Caco-2 (cell line): ENCODE measurements at regions not wholly inside any gene's neighbourhood (a gene's known extent, or its start where the extent isn't known, plus 50 kb on each side); places are given as distances from the start of the nearest gene placed in this dataset.

Experiments
- BruUV-seq: library from RNA; stranded (reverse); fragments of 400-500 nt; replicated peaks from 2 replicates; lab custom pipeline; 2021; lab: Mats Ljungman, UMichigan
- CTCF ChIA-PET: fragments of 300-600 bp; sonication (Branson Sonifier 250); formaldehyde crosslinking; loops from one replicate; lab custom pipeline; 2022; ENCODE audit warnings: antibody characterized with exemption; lab: Charles Lee
- POLR2A ChIA-PET: fragments of 300-600 bp; sonication (Branson Sonifier 250); formaldehyde crosslinking; loops from one replicate; lab custom pipeline; 2022; ENCODE audit warnings: antibody characterized with exemption; lab: Charles Lee
- DNase-seq, 2 experiments: peaks; one replicate each; pipeline versions ENCODE4 v3.0.0 to v3.0.0-alpha.2; 2020 to 2022
- H3K27me3 ChIP-seq: replicated peaks from 2 replicates; pipeline ENCODE4 v1.6.0; 2011; ENCODE audit warnings: low read length; ENCODE audit not compliant: control insufficient read depth, insufficient read depth
- H3K36me3 ChIP-seq: 2 replicates; pipeline ENCODE4 v1.5.1; 2011; ENCODE audit warnings: low read length; ENCODE audit not compliant: control insufficient read depth, insufficient read depth
- H3K4me1 ChIP-seq: fragments of 250-450 bp; sonication (Bioruptor Pico); 2 replicates; pipeline ENCODE4 v1.5.1; 2020; ENCODE audit warnings: mild to moderate bottlenecking
- H3K4me3 ChIP-seq: 2 replicates; pipeline ENCODE4 v1.5.1; 2011; ENCODE audit warnings: low read depth, mild to moderate bottlenecking, control low read depth, low read length
- H3K9me3 ChIP-seq: fragments of 250-450 bp; sonication (Bioruptor Pico); 2 replicates; pipeline ENCODE4 v1.5.1; 2020; ENCODE audit warnings: mild to moderate bottlenecking, moderate library complexity
- H3K27ac Mint-ChIP-seq: one replicate; pipeline ENCODE4 v1.8.0; 2022; ENCODE audit warnings: mixed read lengths; ENCODE audit not compliant: unreplicated experiment
- H3K27me3 Mint-ChIP-seq: one replicate; pipeline ENCODE4 v1.8.0; 2022; ENCODE audit warnings: mixed read lengths; ENCODE audit not compliant: insufficient read depth, unreplicated experiment
- H3K36me3 Mint-ChIP-seq: one replicate; pipeline ENCODE4 v1.8.0; 2022; ENCODE audit warnings: mild to moderate bottlenecking, mixed read lengths; ENCODE audit not compliant: insufficient read depth, unreplicated experiment
- H3K4me1 Mint-ChIP-seq: one replicate; pipeline ENCODE4 v1.8.0; 2022; ENCODE audit warnings: low read depth, mixed read lengths; ENCODE audit not compliant: unreplicated experiment
- H3K4me3 Mint-ChIP-seq: one replicate; pipeline ENCODE4 v1.8.0; 2022; ENCODE audit warnings: mild to moderate bottlenecking, moderate library complexity, mixed read lengths; ENCODE audit not compliant: unreplicated experiment
- H3K9me3 Mint-ChIP-seq: one replicate; pipeline ENCODE4 v1.8.0; 2022; ENCODE audit warnings: mixed read lengths; ENCODE audit not compliant: unreplicated experiment
- CTCF ChIP-seq, 2 experiments: fragments of 200-600 bp in 1 of 2; IDR thresholded peaks; 1 replicate in 1 of 2; 2 replicates in 1 of 2; pipeline versions ENCODE4 v1.5.1 to v1.8.0; 2011 to 2022; ENCODE audit warnings: antibody characterized with exemption in 1 of 2, control low read depth in 1 of 2, inconsistent platforms in 1 of 2, low read depth in 1 of 2, low read length in 1 of 2, mild to moderate bottlenecking in 1 of 2, moderate library complexity in 1 of 2; ENCODE audit not compliant: insufficient read depth in 1 of 2, severe bottlenecking in 1 of 2, unreplicated experiment in 1 of 2
- intact Hi-C: fragments of 100-400 bp; cut with micrococcal nuclease; formaldehyde crosslinking; loops from one replicate; pipeline ENCODE4 v1.10.0; 2022; ENCODE audit not compliant: unreplicated experiment

GRCh38 chr14:53531730-53532129 lies 378.6 kb upstream of the DDHD1 start:
- BruUV-seq, result no TSS peak
- intact Hi-C loops, result no loop called here

GRCh38 chr14:53531156-53531555 lies 378.0 kb upstream of the DDHD1 start:
- Mint-ChIP-seq H3K27ac (no peak overlapping the region), H3K4me1 (peaks cover 6% of the 10 kb centered on the region), H3K36me3 (no peaks in the 10 kb centered on the region), H3K4me3 (no peak overlapping the region), H3K9me3 (peaks cover 14% of the 10 kb centered on the region), H3K27me3 (no peaks in the 10 kb centered on the region)
- Histone ChIP-seq H3K4me1 (peaks cover 16% of the 10 kb centered on the region), H3K4me3 (no peak overlapping the region), H3K36me3 (no peaks in the 10 kb centered on the region), H3K9me3 (no peaks in the 10 kb centered on the region), H3K27me3 (no peaks in the 10 kb centered on the region)
- ChIA-PET CTCF (no interaction called here), POLR2A (no interaction called here)
- TF ChIP-seq CTCF (IDR thresholded peaks at IDR 0.05; ENCODE audit: insufficient read depth in 1 of 2, low read depth in 1 of 2, low read length in 1 of 2, severe bottlenecking in 1 of 2, unreplicated experiment in 1 of 2), result no peak
- no TSS peak for BruUV-seq
- no peak for DNase-seq
- intact Hi-C loops, result no loop called here

More at GRCh38 chr14:53531730-53532129, 378.6 kb upstream of the DDHD1 start:
- no peak overlapping the region for H3K4me3 Mint-ChIP-seq
- TF ChIP-seq CTCF (IDR thresholded peaks at IDR 0.05; ENCODE audit: insufficient read depth in 1 of 2, low read depth in 1 of 2, low read length in 1 of 2, severe bottlenecking in 1 of 2, unreplicated experiment in 1 of 2), result no peak
- DNase-seq, result no peak
- H3K4me1 Mint-ChIP-seq, result peaks cover 6% of the 10 kb centered on the region
- H3K27me3 Mint-ChIP-seq, result no peaks in the 10 kb centered on the region
- H3K27me3 ChIP-seq, result no peaks in the 10 kb centered on the region
- peak overlapping the region; percentile 22 for H3K27ac Mint-ChIP-seq
- no peak overlapping the region for H3K4me3 ChIP-seq
- H3K9me3 ChIP-seq, result no peaks in the 10 kb centered on the region
- peaks cover 14% of the 10 kb centered on the region for H3K9me3 Mint-ChIP-seq
- ChIA-PET CTCF (no interaction called here), POLR2A (no interaction called here)
- no peaks in the 10 kb centered on the region for H3K36me3 Mint-ChIP-seq
- peaks cover 21% of the 10 kb centered on the region for H3K4me1 ChIP-seq
- no peaks in the 10 kb centered on the region for H3K36me3 ChIP-seq

- Histone ChIP-seq H3K4me3 (no peak overlapping the region), H3K27me3 (no peaks in the 10 kb centered on the region), H3K36me3 (no peaks in the 10 kb centered on the region), H3K9me3 (no peaks in the 10 kb centered on the region), H3K4me1 (peaks cover 25% of the 10 kb centered on the region)
- intact Hi-C loops, result no loop called here
- no peak for TF ChIP-seq CTCF (IDR thresholded peaks at IDR 0.05; ENCODE audit: insufficient read depth in 1 of 2, low read depth in 1 of 2, low read length in 1 of 2, severe bottlenecking in 1 of 2, unreplicated experiment in 1 of 2)
- Mint-ChIP-seq H3K9me3 (peaks cover 14% of the 10 kb centered on the region), H3K4me3 (no peak overlapping the region), H3K36me3 (no peaks in the 10 kb centered on the region), H3K4me1 (peaks cover 6% of the 10 kb centered on the region), H3K27ac (no peak overlapping the region), H3K27me3 (no peaks in the 10 kb centered on the region)
- BruUV-seq, result no TSS peak
- DNase-seq, result no peak
- CTCF ChIA-PET, result no interaction called here
- POLR2A ChIA-PET, result no interaction called here
Observed at GRCh38 chr14:53529519-53529918, 376.4 kb upstream of the DDHD1 start.
